Right lung (tissue), 2 donors: ENCODE measurements at regions not wholly inside any gene's neighbourhood (a gene's known extent, or its start where the extent isn't known, plus 50 kb on each side); places are given as distances from the start of the nearest gene placed in this dataset.

Experiments used
- DNase-seq, 2 donors: peaks; one replicate each; pipeline ENCODE4 v3.0.0-alpha.2; 2013

- no peak for DNase-seq
These were observed 371.4 kb downstream of the HDGFL1 start for GRCh38 chr6:22940581-22941290.

DNA sequence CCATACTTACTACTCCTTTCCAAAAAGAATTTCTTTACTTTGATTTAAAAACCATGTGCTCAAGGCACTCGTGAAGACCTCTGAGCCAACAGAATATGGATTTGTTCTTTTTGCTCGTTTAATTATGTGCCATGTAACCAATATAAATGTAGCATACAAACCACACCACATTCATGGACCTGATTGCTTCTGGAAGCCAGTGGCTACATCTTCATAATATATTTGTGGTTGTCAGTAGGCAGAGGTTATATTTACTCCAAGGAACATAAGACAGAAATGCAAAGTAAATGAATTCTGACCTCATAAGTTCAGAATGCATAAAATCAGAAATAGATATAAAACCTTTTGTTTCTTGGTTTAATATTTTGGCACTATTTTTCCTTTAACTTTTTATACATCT lies 373.0 kb downstream of the HDGFL1 start:
- DNase-seq, result no peak

DNA sequence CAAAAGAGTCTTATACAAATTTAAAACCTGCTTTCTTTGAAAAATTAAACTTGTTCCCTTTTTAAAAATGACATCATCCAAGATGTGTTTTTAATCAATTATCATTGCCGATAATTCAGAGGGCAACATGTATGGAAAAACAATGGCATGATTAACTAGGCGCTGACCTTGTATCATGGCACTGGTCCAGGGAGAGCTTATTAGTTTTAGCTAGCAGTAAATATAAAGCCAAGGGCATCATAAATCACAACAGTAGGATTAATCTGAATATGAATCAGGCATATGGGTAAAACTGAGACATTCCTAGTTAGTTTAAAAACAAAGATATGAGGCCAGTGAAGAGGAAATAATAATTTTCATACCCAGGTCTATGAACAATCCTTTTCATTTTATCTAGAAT lies 374.0 kb downstream of the HDGFL1 start:
- no peak for DNase-seq

GRCh38 chr6:22949967-22950366 lies 380.6 kb downstream of the HDGFL1 start:
- DNase-seq, result no peak

DNA sequence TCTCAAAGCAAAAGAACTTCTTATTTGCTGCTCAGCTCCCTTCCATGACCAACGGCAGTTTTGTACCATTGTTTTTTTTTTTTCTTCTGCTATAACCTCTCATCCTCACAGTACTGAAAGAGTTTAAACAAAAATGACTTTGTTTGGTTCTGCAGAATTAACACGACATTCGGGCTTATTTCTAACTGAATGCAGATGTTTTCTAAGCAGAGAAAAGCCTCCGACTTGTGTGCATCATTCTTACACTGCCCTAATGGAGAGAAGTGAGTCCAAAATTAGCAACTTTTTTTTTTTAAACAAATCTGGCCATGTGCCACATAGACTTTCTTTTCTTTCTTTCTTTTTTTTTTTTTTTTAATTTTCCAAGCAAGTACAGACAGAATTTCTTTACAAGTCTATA lies 382.7 kb downstream of the HDGFL1 start:
- DNase-seq, result no peak

DNA sequence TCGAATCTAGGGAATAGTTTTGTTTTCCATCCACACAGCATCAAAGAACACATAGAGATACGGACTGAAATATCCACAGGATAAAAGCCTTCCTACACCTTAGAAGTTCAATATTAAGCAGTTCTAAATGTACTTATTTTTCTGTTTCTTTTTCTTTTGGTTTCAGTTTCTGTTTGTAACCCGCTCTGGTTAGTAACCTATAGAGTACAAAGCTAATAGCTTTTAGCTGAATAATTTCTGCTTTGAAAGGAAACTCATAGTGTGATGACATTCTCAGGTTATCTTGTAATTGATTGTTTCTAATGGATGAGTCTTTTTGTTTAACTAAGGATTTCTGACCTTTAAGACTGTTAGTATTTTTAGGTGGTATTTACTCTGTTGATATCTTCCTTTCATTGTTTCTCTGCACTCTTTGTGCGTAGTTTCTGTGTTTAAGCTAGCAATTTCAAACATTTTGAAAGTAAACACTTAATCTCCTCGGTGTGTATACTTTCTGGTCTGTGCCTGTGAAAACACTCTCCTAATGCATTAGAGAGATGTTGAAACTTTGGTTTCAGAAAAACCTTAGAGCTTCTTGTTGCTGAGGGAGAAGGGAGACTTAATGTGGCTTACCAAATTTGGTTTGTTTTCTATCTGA lies 385.5 kb downstream of the HDGFL1 start:
- DNase-seq, result no peak

- DNase-seq, result no peak
These were observed 386.8 kb downstream of the HDGFL1 start for GRCh38 chr6:22956029-22956681.

GRCh38 chr6:22958677-22959076 lies 389.3 kb downstream of the HDGFL1 start:
- DNase-seq, result no peak

DNA sequence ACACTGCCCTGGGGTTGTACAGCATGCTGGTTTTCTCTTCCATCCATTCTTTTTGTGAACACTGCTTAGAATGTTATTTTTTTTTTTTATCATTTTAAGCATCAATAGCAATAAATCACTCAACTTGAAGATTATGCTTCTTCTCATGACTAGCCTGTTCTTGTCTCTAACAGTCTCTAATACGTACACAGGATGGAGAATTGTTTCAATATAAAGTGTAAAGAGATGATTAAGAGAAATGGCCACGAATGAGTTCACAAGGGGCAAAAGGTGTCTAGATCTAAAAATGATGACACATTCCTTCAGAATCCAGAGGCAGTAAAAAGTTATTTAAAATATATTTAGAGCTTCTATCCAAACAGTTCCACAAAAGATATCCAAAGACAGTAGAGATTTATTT lies 390.2 kb downstream of the HDGFL1 start:
- DNase-seq, result no peak

- DNase-seq, result no peak
These were observed 395.0 kb downstream of the HDGFL1 start for GRCh38 chr6:22964334-22964733.

- no peak for DNase-seq
These were observed 396.5 kb downstream of the HDGFL1 start for GRCh38 chr6:22965889-22966288.

DNA sequence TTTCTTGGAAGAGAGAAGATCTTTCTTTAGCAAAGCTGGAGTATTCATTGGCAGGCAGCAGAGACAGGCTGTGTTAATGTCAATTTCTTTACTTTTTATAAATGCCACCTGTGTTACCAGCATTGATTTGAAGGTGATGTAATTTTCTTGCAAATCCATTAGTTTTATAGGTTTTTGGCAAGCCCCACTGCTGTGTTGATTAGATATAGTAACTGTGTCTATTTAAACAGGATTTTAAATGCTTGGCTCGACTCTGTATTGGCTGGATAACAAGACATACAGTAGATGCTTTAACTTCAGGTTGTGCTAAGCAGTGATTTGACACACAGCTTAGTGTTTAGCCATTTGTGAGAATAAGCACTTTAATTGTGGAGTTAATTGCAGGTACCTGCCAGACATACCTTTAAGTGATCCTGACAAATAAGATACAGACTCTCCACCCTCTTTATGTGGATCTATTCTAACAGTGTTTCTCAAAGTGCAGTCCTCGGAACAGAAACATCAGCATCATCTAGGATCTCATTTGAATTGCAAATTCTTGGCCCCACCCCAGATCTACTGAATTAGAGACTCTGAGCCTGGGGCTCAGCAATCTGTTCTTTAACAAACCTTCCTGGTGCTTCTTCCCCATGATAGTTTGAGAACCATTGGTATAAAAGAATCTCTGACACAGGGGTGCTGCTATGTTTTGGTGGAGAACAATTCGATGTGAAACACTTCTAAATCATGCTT lies 397.5 kb downstream of the HDGFL1 start:
- no peak for DNase-seq

- no peak for DNase-seq
These were observed 400.6 kb downstream of the HDGFL1 start for GRCh38 chr6:22970004-22970403.

DNA sequence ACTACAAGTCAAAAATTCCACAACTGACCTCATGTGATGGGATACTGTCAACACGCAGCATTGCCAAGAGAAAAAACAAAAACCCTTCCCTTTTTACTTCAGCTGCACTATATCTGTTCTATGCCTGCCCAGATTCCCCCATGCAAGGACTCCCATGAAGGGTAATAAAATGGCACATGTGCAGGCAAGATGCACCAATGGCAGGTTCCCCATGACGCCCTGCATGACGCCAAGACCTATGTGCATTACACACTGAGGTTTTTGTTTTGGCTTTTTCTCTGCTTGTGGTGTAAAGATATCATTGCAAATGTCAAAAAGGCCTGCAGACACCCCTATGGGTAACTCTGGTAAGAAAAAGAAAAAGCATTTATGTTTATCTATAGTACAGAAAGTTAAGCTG lies 403.4 kb downstream of the HDGFL1 start:
- no peak for DNase-seq

- no peak for DNase-seq
These were observed 405.7 kb downstream of the HDGFL1 start for GRCh38 chr6:22975079-22975478.

DNA sequence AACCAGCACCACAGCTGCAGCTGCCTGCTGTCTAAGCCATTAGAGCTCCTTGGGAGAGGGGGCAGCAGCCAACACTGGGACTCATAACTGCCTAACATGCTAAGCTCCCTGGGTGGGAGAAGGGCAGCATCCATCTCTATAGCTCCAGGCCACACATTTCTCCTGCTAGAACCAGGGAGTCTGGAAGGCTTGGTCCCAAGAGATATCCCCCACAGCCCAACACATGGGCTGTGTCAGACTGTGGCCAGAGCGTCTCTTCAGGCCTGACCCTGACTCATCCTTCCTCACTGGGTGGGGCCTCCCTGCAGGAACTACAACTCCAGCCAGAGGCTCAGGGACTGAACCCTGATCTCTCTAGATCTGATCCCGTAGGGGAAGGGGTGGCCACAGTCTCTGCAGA lies 411.1 kb downstream of the HDGFL1 start:
- DNase-seq, result no peak

GRCh38 chr6:23002044-23002619 lies 432.8 kb downstream of the HDGFL1 start:
- no peak for DNase-seq

GRCh38 chr6:23003671-23004467 lies 434.5 kb downstream of the HDGFL1 start:
- no peak for DNase-seq

DNA sequence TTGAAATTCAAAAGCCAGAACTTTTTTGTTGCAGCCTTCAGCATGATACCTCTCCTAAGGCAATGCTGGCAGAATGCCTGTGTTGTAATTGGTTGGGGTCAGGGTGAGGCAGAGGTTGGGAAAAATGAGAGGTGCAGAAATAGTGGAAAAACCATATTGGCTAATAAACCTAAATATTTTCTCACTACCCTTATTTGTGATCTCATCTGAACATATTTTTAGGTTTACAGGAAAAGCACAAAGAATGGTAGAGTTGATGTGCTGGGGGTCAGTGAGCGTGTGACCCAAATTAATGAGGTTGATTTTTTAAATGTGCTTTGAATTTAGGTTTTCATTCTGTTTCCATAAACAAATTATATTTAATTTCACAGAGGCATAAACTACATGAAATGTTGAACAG lies 437.3 kb downstream of the HDGFL1 start:
- no peak for DNase-seq

GRCh38 chr6:23011615-23012014 lies 442.2 kb downstream of the HDGFL1 start:
- no peak for DNase-seq

DNA sequence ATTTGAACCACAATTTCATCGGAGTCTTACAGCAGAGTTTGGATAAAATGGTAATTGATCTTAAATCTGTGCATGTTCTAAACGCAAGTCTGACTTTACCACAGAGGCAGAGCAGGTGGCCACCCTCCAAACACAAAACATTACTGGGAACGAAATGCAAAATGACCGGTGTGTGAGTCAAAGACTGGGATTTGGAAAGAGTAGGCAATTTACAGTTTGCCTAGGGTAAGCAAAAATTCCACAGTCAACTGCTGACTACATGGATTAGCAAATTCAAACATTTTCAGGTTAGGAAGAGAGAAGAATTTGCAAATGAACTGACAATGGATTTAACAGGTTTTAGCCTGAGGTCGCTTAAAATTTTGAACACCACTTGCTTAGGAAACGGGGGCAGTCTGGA lies 444.4 kb downstream of the HDGFL1 start:
- DNase-seq, result no peak
